ENCODE measurements at regions not wholly inside any gene's neighbourhood (a gene's known extent, or its start where the extent isn't known, plus 50 kb on each side); places are given as distances from the start of the nearest gene placed in this dataset.

GRCh38 chr9:134245179-134245578, 80.8 kb upstream of the RNU6ATAC start:
- DNase-seq (ENCODE audit: low spot score) = no peak

GRCh38 chr9:134247918-134248631, 78.2 kb upstream of the RXRA start:
- DNase-seq (ENCODE audit: low spot score) = no peak

- DNase-seq (ENCODE audit: low spot score) = no peak
These were observed 74.8 kb upstream of the RXRA start for GRCh38 chr9:134251296-134252069.

- no peak for DNase-seq (ENCODE audit: low spot score)
These were observed 74.0 kb upstream of the RXRA start for GRCh38 chr9:134252084-134252830.

- DNase-seq (ENCODE audit: low spot score) = no peak
These were observed 72.5 kb upstream of the RXRA start for GRCh38 chr9:134253606-134254205.

GRCh38 chr9:134258332-134258731, 67.9 kb upstream of the RXRA start:
- DNase-seq (ENCODE audit: low spot score) = no peak

GRCh38 chr9:134258828-134259546, 67.3 kb upstream of the RXRA start:
- no peak for DNase-seq (ENCODE audit: low spot score)

- DNase-seq (ENCODE audit: low spot score) = no peak
These were observed 66.5 kb upstream of the RXRA start for GRCh38 chr9:134259708-134260107.

GRCh38 chr9:134260801-134261200, 65.5 kb upstream of the RXRA start:
- DNase-seq (ENCODE audit: low spot score) = no peak

GRCh38 chr9:134262035-134262434, 64.2 kb upstream of the RXRA start:
- DNase-seq (ENCODE audit: low spot score) = no peak

- no peak for DNase-seq (ENCODE audit: low spot score)
These were observed 62.7 kb upstream of the RXRA start for GRCh38 chr9:134263596-134263995.

GRCh38 chr9:134264169-134264568, 62.1 kb upstream of the RXRA start:
- no peak for DNase-seq (ENCODE audit: low spot score)

- DNase-seq (ENCODE audit: low spot score) = no peak
These were observed 61.2 kb upstream of the RXRA start for GRCh38 chr9:134265078-134265477.

GRCh38 chr9:134266418-134266817, 59.8 kb upstream of the RXRA start:
- DNase-seq (ENCODE audit: low spot score) = no peak

GRCh38 chr9:134267305-134267880, 58.9 kb upstream of the RXRA start:
- no peak for DNase-seq (ENCODE audit: low spot score)

GRCh38 chr9:134267881-134268724, 58.2 kb upstream of the RXRA start:
- no peak for DNase-seq (ENCODE audit: low spot score)

- no peak for DNase-seq (ENCODE audit: low spot score)
These were observed 57.5 kb upstream of the RXRA start for GRCh38 chr9:134268747-134269146.

- DNase-seq (ENCODE audit: low spot score) = no peak
These were observed 54.6 kb upstream of the RXRA start for GRCh38 chr9:134271338-134272301.

- DNase-seq (ENCODE audit: low spot score) = no peak
These were observed 53.8 kb upstream of the RXRA start for GRCh38 chr9:134272302-134273023.

Data from kidney capillary endothelial cell (primary cell).